Psoas muscle (tissue), 7 donors: ENCODE measurements at regions not wholly inside any gene's neighbourhood (a gene's known extent, or its start where the extent isn't known, plus 50 kb on each side); places are given as distances from the start of the nearest gene placed in this dataset.

Source experiments
- ATAC-seq, 4 donors: fragments of 200-7000 bp; cut with Tn5 transposase; one replicate each; pipeline ENCODE4 v1.9.1; 2020; ENCODE audit warnings: moderate library complexity in 3 of 4, mild to moderate bottlenecking in 2 of 4
- DNase-seq, 2 donors: peaks; one replicate each; pipeline ENCODE4 v3.0.0-alpha.2; 2020
- H3K27ac ChIP-seq: fragments of 200-600 bp; one replicate; pipeline ENCODE4 v1.8.0; 2022
- H3K27me3 ChIP-seq, 3 donors: fragments of 200-600 bp in 1 of 3; one replicate each; pipeline versions ENCODE4 v1.6.1 to v1.8.0; 2013 to 2022; ENCODE audit warnings: low read length in 2 of 3, mild to moderate bottlenecking in 2 of 3, moderate library complexity in 1 of 3; ENCODE audit not compliant: insufficient read depth in 3 of 3
- H3K36me3 ChIP-seq, 2 donors: fragments of 200-600 bp in 1 of 2; one replicate each; pipeline versions ENCODE4 v1.6.1 to v1.8.0; 2013 to 2022; ENCODE audit warnings: low read depth in 1 of 2, mild to moderate bottlenecking in 1 of 2, moderate library complexity in 1 of 2; ENCODE audit not compliant: insufficient read depth in 1 of 2
- H3K4me1 ChIP-seq: fragments of 200-600 bp; one replicate; pipeline ENCODE4 v1.8.0; 2022
- H3K4me3 ChIP-seq: fragments of 200-600 bp; one replicate; pipeline ENCODE4 v1.8.0; 2022; ENCODE audit warnings: mild to moderate bottlenecking
- H3K9me3 ChIP-seq: fragments of 200-600 bp; one replicate; pipeline ENCODE4 v1.8.0; 2022
- CTCF ChIP-seq: fragments of 200-600 bp; IDR thresholded peaks from one replicate; pipeline ENCODE4 v1.8.0; 2022; ENCODE audit warnings: antibody characterized with exemption
- WGBS, 3 donors: extraction: QIAGEN DNeasy Blood & Tissue Kit; methylation state at CpG; one replicate each; pipeline versions ENCODE4 v1.1.6 to v1.1.7; 2013; 5-methylcytosine and 5-hydroxymethylcytosine counted together
- intact Hi-C, 2 donors: fragments of 100-400 bp; cut with DNase I; formaldehyde crosslinking; loops; one replicate each; pipeline versions ENCODE4 v1.11.0 to v1.14.2; 2022
- donor health status: healthy with polysubstance abuse.
- donor health status: DM: no; HTN: no; CAD: no; lungs with moderate emphysema.
- donor health status: Bipolar disorder and iron deficiency.
- donor health status: healthy.
- donor health status: DM: yes; HTN: yes; CAD: no.
- donor health status: DM: no; HTN: no; CAD: no.
- donor health status: DM: yes; HTN: yes; CAD: no.

- TF ChIP-seq CTCF = no peak
- intact Hi-C loops = no loop called here
- Histone ChIP-seq H3K36me3 (no peaks in the 10 kb centered on the region), H3K9me3 (no peaks in the 10 kb centered on the region), H3K27ac (no peak overlapping the region), H3K27me3 (no peaks in the 10 kb centered on the region), H3K4me3 (no peak overlapping the region), H3K4me1 (no peaks in the 10 kb centered on the region)
- no peak for DNase-seq
- WGBS, 3 donors = 56 to 84% (median 61%) methylated on average over 8 of the region's 8 CpGs
- peak in 3 of 4 donors; percentile 51 to 83 (median 75) for ATAC-seq
Observed at GRCh38 chr9:89865357-89865756, 260.5 kb downstream of the GADD45G start.

- no peak overlapping the region for H3K4me3 ChIP-seq
- H3K36me3 ChIP-seq = no peaks in the 10 kb centered on the region
- H3K9me3 ChIP-seq = no peaks in the 10 kb centered on the region
- H3K4me1 ChIP-seq = no peaks in the 10 kb centered on the region
- ATAC-seq (peak in 2 of 4 donors; percentile 22 to 29), DNase-seq (no peak)
- no peak for TF ChIP-seq CTCF
- no peak overlapping the region for H3K27ac ChIP-seq
- intact Hi-C loops = no loop called here
- 76 to 93% (median 80%) methylated on average over 10 of the region's 10 CpGs for WGBS, 3 donors
- no peaks in the 10 kb centered on the region for H3K27me3 ChIP-seq
Observed at GRCh38 chr9:89865981-89866380, 261.2 kb downstream of the GADD45G start.

DNA sequence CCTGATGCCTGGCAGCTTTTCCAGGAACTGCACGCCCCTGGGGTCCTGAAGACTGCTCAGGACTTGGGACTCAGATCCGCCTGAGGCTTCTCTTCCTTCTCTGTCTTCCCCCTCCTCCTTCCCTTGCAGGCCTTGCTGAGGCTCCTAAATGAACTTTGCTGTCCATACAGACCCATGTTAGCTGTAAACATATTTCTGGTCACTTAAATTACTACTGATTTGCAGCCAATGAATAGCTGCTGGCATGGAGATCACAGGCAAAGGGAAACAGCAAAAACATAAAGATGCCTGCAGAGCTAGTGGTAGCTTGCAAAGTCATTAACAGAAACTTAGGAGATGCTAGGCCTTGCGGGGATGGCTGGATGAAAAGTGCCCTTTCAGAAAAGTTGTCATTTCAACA lies 261.9 kb downstream of the GADD45G start:
- ATAC-seq (no peak), DNase-seq (no peak)
- no peak overlapping the region for H3K27ac ChIP-seq
- no peaks in the 10 kb centered on the region for H3K4me1 ChIP-seq
- TF ChIP-seq CTCF = no peak
- H3K9me3 ChIP-seq = no peaks in the 10 kb centered on the region
- H3K27me3 ChIP-seq = no peaks in the 10 kb centered on the region
- H3K4me3 ChIP-seq = no peak overlapping the region
- intact Hi-C loops = no loop called here
- H3K36me3 ChIP-seq = no peaks in the 10 kb centered on the region
- WGBS, 3 donors = 94 to 96% (median 96%) methylated on average over 3 of the region's 3 CpGs

GRCh38 chr9:89868100-89868499 lies 263.3 kb downstream of the GADD45G start:
- H3K36me3 ChIP-seq = no peaks in the 10 kb centered on the region
- intact Hi-C loops = no loop called here
- no peak overlapping the region for H3K27ac ChIP-seq
- ATAC-seq (no peak), DNase-seq (no peak)
- no peaks in the 10 kb centered on the region for H3K27me3 ChIP-seq
- no peak for TF ChIP-seq CTCF
- H3K4me1 ChIP-seq = peaks cover 11% of the 10 kb centered on the region
- 89 to 94% (median 92%) methylated on average over 4 of the region's 4 CpGs for WGBS, 3 donors
- no peaks in the 10 kb centered on the region for H3K9me3 ChIP-seq
- H3K4me3 ChIP-seq = no peak overlapping the region
